Endothelial cell of umbilical vein (primary cell): ENCODE measurements at regions not wholly inside any gene's neighbourhood (a gene's known extent, or its start where the extent isn't known, plus 50 kb on each side); places are given as distances from the start of the nearest gene placed in this dataset.

Experiments used
- BruUV-seq: library from RNA; stranded (reverse); fragments of 400-500 nt; replicated peaks from 2 replicates; lab custom pipeline; 2021; lab: Mats Ljungman, UMichigan
- CTCF ChIA-PET: fragments of 300-600, 350-600 bp; sonication (Branson Sonifier 250); formaldehyde crosslinking; loops from one replicate; lab custom pipeline; 2021; ENCODE audit warnings: antibody characterized with exemption, inconsistent platforms; lab: Charles Lee
- POLR2A ChIA-PET: fragments of 300-600, 350-600 bp; sonication (Branson Sonifier 250); formaldehyde crosslinking; loops from one replicate; lab custom pipeline; 2021; ENCODE audit warnings: antibody characterized with exemption, inconsistent platforms; lab: Charles Lee
- DNase-seq: peaks from one replicate; pipeline ENCODE4 v3.0.0-alpha.2; 2011; ENCODE audit warnings: low read depth, low spot score
- FAIRE-seq: peaks from 2 replicates; lab custom pipeline; 2011; peaks lifted over from hg19 to GRCh38; lab: Jason Lieb, UNC
- H2AFZ ChIP-seq: 2 replicates; pipeline ENCODE4 v1.6.0; 2012; ENCODE audit warnings: low read depth, low read length, control low read depth, inconsistent platforms
- H3K27ac ChIP-seq: 2 replicates; pipeline ENCODE4 v1.5.1; 2011; ENCODE audit warnings: low read depth, mild to moderate bottlenecking, control low read depth, low read length, moderate library complexity; ENCODE audit not compliant: insufficient read depth
- H3K27me3 ChIP-seq, 2 experiments: 2 replicates each; pipeline versions ENCODE4 v1.6.0 to v1.6.1; 2011; ENCODE audit warnings: low read length in 2 of 2, mixed read lengths in 1 of 2; ENCODE audit not compliant: control insufficient read depth in 2 of 2, insufficient read depth in 2 of 2
- H3K36me3 ChIP-seq, 2 experiments: 2 replicates in 1 of 2; 3 replicates in 1 of 2; pipeline ENCODE4 v1.5.1; 2011; ENCODE audit warnings: low read length in 2 of 2, mild to moderate bottlenecking in 1 of 2, moderate library complexity in 1 of 2; ENCODE audit not compliant: control insufficient read depth in 2 of 2, insufficient read depth in 2 of 2; ENCODE audit errors: extremely low read depth in 1 of 2
- H3K4me1 ChIP-seq: 3 replicates; pipeline ENCODE4 v1.5.1; 2011; ENCODE audit warnings: mild to moderate bottlenecking, low read length; ENCODE audit not compliant: control insufficient read depth, insufficient read depth; ENCODE audit errors: extremely low read depth
- H3K4me2 ChIP-seq: 2 replicates; pipeline ENCODE4 v1.6.1; 2011; ENCODE audit warnings: low read length, control low read depth, mixed read lengths; ENCODE audit not compliant: insufficient read depth
- H3K4me3 ChIP-seq, 3 experiments: fragments of 200-600 bp in 1 of 3; sonication (generic), shearing (Covaris generic) in 1 of 3; replicated peaks in 1 of 3; 2 replicates each; pipeline ENCODE4 v1.5.1; 2011 to 2016; ENCODE audit warnings: control low read depth in 3 of 3, low read length in 3 of 3, mild to moderate bottlenecking in 2 of 3, inconsistent platforms in 1 of 3, low read depth in 1 of 3, moderate library complexity in 1 of 3; ENCODE audit not compliant: insufficient read depth in 1 of 3
- H3K79me2 ChIP-seq: 2 replicates; pipeline ENCODE4 v1.6.0; 2012; ENCODE audit warnings: low read length, inconsistent platforms; ENCODE audit not compliant: control insufficient read depth, insufficient read depth
- H3K9ac ChIP-seq: replicated peaks from 2 replicates; pipeline ENCODE3; 2011; ENCODE audit warnings: low read length, control low read depth; ENCODE audit not compliant: insufficient read depth; ENCODE audit errors: extremely low read depth
- H3K9me1 ChIP-seq: replicated peaks from 3 replicates; pipeline ENCODE4 v1.6.0; 2011; ENCODE audit warnings: mild to moderate bottlenecking, low read length; ENCODE audit not compliant: control insufficient read depth, insufficient read depth; ENCODE audit errors: extremely low read depth
- H3K9me3 ChIP-seq: replicated peaks from 2 replicates; pipeline ENCODE4 v1.5.1; 2012; ENCODE audit warnings: low read length, inconsistent platforms; ENCODE audit not compliant: control insufficient read depth, insufficient read depth
- H4K20me1 ChIP-seq: replicated peaks from 2 replicates; pipeline ENCODE3; 2011; ENCODE audit warnings: mild to moderate bottlenecking, low read length; ENCODE audit not compliant: control insufficient read depth, insufficient read depth; ENCODE audit errors: extremely low read depth
- CTCF ChIP-seq, 2 donors: IDR thresholded peaks; 1 replicate in 1 of 2; 2 replicates in 1 of 2; pipeline ENCODE4 v1.5.1; 2011; ENCODE audit warnings: low read length in 2 of 2, mild to moderate bottlenecking in 2 of 2, moderate library complexity in 2 of 2, control low read depth in 1 of 2, inconsistent platforms in 1 of 2, low read depth in 1 of 2; ENCODE audit not compliant: insufficient read depth in 1 of 2; ENCODE audit errors: extremely low read depth in 1 of 2
- EZH2 ChIP-seq: IDR thresholded peaks from 2 replicates; pipeline ENCODE4 v1.6.1; 2012; ENCODE audit warnings: borderline replicate concordance, low read depth, mild to moderate bottlenecking, moderate library complexity, low read length, inconsistent platforms; ENCODE audit not compliant: severe bottlenecking
- FOS ChIP-seq: IDR thresholded peaks from 2 replicates; pipeline ENCODE4 v1.6.1; 2011; ENCODE audit warnings: mild to moderate bottlenecking, low read length, moderate library complexity, borderline replicate concordance; ENCODE audit not compliant: insufficient read depth
- GATA2 ChIP-seq: IDR thresholded peaks from 2 replicates; pipeline ENCODE4 v1.7.0; 2011; ENCODE audit warnings: low read depth, mild to moderate bottlenecking, moderate library complexity, mixed read lengths, low read length; ENCODE audit not compliant: insufficient read length, insufficient read depth
- JUN ChIP-seq: IDR thresholded peaks from 2 replicates; pipeline ENCODE4 v1.6.1; 2011; ENCODE audit warnings: borderline replicate concordance, low read depth; ENCODE audit not compliant: insufficient read length, insufficient read depth
- MAX ChIP-seq: IDR thresholded peaks from 2 replicates; pipeline ENCODE4 v1.6.1; 2011; ENCODE audit not compliant: insufficient read depth, insufficient read length
- MYC ChIP-seq: IDR thresholded peaks from one replicate; pipeline ENCODE4 v1.6.1; 2011; ENCODE audit warnings: mild to moderate bottlenecking, low read depth, low read length
- POLR2A ChIP-seq: IDR thresholded peaks from 2 replicates; pipeline ENCODE4 v1.6.1; 2012; ENCODE audit warnings: low read depth, mild to moderate bottlenecking, control low read depth, low read length
- POLR2AphosphoS5 ChIP-seq: IDR thresholded peaks from 2 replicates; pipeline ENCODE4 v1.6.1; 2012; ENCODE audit warnings: low read depth, mild to moderate bottlenecking, control low read depth, low read length, moderate library complexity; ENCODE audit not compliant: insufficient read depth
- dilution Hi-C: fragments of 300-500 bp; cut with MboI; formaldehyde crosslinking; loops from one replicate; pipeline ENCODE4 v1.15.0; 2019; ENCODE audit warnings: low sequenced_read_pairs; ENCODE audit not compliant: extremely low pct_ligation_motif_present
- intact Hi-C: fragments of 100-400 bp; cut with micrococcal nuclease; formaldehyde crosslinking; loops from one replicate; pipeline ENCODE4 v1.10.0; 2022

GRCh38 chr14:62364161-62364560, 601.9 kb downstream of the SNAPC1 start:
- Histone ChIP-seq H3K4me1 (no peaks in the 10 kb centered on the region), H3K79me2 (no peaks in the 10 kb centered on the region), H3K4me3 (no peak overlapping the region), H2AFZ (no peak overlapping the region), H3K9me1 (no peaks in the 10 kb centered on the region), H3K27ac (no peak overlapping the region), H3K36me3 (no peaks in the 10 kb centered on the region), H3K27me3 (no peaks in the 10 kb centered on the region), H3K9ac (no peak overlapping the region), H3K4me2 (no peak overlapping the region), H3K9me3 (no peaks in the 10 kb centered on the region), H4K20me1 (no peaks in the 10 kb centered on the region)
- BruUV-seq = no TSS peak
- intact Hi-C loops = no loop called here
- no peak for FAIRE-seq
- TF ChIP-seq MYC = no peak
- TF ChIP-seq JUN = no peak
- no peak for TF ChIP-seq POLR2A
- no peak for TF ChIP-seq EZH2
- TF ChIP-seq FOS = no peak
- TF ChIP-seq POLR2AphosphoS5 = no peak
- no peak for TF ChIP-seq GATA2
- TF ChIP-seq MAX = no peak
- no peak for TF ChIP-seq CTCF (IDR thresholded peaks at IDR 0.05; ENCODE audit: extremely low read depth in 1 of 2, insufficient read depth in 1 of 2, low read depth in 1 of 2, low read length in 2 of 2)
- dilution Hi-C loops = no loop called here
- POLR2A ChIA-PET = no interaction called here
- CTCF ChIA-PET = no interaction called here
- DNase-seq = no peak
